ENCODE measurements at regions not wholly inside any gene's neighbourhood (a gene's known extent, or its start where the extent isn't known, plus 50 kb on each side); places are given as distances from the start of the nearest gene placed in this dataset.
"Not testable (repeated sequence)": the region's sequence is repeated elsewhere in the genome, so short reads cannot be mapped to it uniquely, and the experiment has no call there.

DNA sequence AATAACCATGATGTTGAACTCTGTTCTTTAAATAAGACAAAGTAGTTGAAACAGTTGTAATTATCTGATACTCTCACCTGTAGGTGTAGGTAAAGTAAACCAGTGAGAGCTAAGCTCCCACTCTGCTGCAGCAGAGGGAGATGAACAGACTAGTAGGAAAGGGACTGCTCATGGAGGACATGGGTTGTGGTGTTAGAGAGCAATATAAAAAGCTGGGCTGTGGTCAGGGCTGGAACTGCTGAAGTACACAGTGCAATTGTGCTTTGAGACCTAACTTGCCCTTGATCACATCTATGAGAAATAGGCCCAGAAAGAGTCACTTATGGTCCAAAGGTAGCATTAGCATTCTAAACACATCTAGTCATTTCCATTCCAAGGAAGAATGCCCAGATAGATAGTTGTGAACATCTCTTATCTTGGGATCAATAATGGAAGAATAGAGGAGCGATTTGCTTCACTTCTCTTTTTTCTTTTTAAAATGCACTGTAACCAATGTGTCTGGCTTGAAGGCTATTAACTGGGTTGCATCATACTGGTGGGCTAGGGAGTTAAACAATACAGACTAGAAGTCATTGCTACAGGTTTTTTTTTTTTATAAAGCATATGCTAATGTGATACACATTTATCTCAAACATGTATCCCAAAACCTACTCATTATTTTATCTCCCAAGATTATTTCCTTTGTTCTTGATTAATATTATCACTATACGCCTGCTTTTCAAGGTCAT is 251.3 kb upstream of the CENPE start:
- Histone ChIP-seq H3K9ac (ENCODE audit: low read depth, low read length) (no peak overlapping the region), H3K9me3 (ENCODE audit: control insufficient read depth, insufficient read depth, low read length) (no peaks in the 10 kb centered on the region), H3K36me3 (ENCODE audit: insufficient read depth, low read length) (no peaks in the 10 kb centered on the region), H3K4me1 (ENCODE audit: insufficient read depth, low read length) (no peaks in the 10 kb centered on the region)

DNA sequence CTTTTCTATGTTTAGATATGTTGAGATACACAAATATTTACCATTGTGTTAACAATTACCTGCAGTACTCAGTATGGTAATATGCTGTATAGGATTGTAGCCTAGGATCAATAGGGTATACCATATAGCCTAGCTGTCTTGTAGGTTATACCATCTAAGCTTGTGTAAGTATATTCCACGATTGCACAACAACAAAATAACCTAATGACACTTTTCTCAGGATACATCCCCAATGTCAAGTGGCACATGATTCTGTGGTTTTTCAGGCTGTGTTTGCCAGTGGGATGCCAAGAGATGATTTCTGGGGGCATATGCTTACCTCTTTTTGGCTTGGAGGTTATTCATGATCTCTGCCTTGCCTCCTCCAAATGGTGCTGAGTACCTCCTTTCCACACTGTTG is 247.2 kb upstream of the CENPE start:
- H3K9ac ChIP-seq (ENCODE audit: low read depth, low read length): no peak overlapping the region
- H3K36me3 ChIP-seq (ENCODE audit: insufficient read depth, low read length): no peaks in the 10 kb centered on the region
- no peaks in the 10 kb centered on the region for H3K4me1 ChIP-seq (ENCODE audit: insufficient read depth, low read length)
- H3K9me3 ChIP-seq (ENCODE audit: control insufficient read depth, insufficient read depth, low read length): no peaks in the 10 kb centered on the region

DNA sequence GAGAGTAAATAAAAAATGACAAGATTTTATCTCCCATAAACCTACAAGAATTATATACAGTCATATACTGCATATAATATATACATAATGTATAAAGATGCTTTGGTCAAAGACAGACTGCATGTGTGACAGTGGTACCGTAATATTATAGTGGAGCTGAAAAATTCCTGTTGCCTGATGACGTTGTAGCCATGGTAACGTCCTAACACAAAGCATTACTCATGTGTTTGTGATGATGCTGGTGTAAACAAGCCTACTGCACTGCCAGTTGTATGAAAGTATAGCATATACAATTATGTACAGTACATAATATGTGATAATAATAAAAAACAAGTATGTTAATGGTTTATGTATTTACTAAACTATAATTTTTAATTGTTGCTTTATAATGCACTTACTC is 245.2 kb upstream of the CENPE start:
- H3K36me3 ChIP-seq (ENCODE audit: insufficient read depth, low read length): no peaks in the 10 kb centered on the region
- no peaks in the 10 kb centered on the region for H3K4me1 ChIP-seq (ENCODE audit: insufficient read depth, low read length)
- no peak overlapping the region for H3K9ac ChIP-seq (ENCODE audit: low read depth, low read length)

DNA sequence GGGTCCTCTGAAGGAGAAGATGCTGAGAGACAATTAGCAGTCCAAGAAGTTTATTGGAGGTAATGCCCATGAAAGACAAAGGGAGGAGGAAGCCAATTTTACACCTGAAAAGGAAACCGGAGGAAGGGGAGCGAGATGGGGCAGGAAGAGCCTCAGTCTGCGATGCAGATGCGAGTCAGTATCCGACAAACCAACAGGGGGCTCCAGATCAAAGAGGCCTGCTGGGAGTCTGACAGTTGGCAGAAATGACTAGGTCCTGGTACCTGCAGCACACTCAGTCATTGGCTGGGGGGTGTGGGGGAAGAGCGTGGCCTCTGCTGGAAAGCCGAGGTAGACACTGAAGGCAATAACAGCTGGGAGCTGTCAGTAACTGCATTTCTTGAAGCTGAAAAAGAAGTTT is 231.1 kb upstream of the CENPE start:
- H3K36me3 ChIP-seq (ENCODE audit: insufficient read depth, low read length): no peaks in the 10 kb centered on the region
- H3K9me3 ChIP-seq (ENCODE audit: control insufficient read depth, insufficient read depth, low read length): no peaks in the 10 kb centered on the region
- no peak overlapping the region for H3K9ac ChIP-seq (ENCODE audit: low read depth, low read length)
- peaks cover 20% of the 10 kb centered on the region; the same call in 1 of the 2 replicates for H3K4me1 ChIP-seq (ENCODE audit: insufficient read depth, low read length)

More for the DNA sequence above, 245.2 kb upstream of the CENPE start:
- H3K9me3 ChIP-seq (ENCODE audit: control insufficient read depth, insufficient read depth, low read length): no peaks in the 10 kb centered on the region

DNA sequence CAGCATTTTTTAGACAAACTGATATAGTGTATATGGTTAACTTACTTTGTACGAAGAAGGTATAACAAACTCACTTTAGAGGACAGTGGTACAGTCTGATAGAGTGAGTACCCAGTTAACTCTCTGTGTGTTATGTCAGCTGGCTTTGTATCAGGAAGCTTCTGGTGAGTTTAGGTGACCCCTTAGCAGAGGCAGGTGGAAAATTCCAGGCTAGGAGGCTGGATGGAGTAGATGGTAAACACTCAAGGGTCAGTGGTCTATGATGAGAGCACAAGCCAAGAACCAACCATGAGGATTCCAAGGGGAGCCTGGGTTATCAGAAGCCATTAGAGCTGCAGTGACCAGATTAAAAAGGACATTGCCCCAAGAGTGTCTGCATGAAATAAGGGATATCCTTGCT is 227.3 kb upstream of the CENPE start:
- Histone ChIP-seq H3K4me1 (ENCODE audit: insufficient read depth, low read length) (peaks cover 23% of the 10 kb centered on the region; the same call in 1 of the 2 replicates), H3K9me3 (ENCODE audit: control insufficient read depth, insufficient read depth, low read length) (peaks cover 3% of the 10 kb centered on the region), H3K36me3 (ENCODE audit: insufficient read depth, low read length) (no peaks in the 10 kb centered on the region), H3K9ac (ENCODE audit: low read depth, low read length) (no peak overlapping the region)

DNA sequence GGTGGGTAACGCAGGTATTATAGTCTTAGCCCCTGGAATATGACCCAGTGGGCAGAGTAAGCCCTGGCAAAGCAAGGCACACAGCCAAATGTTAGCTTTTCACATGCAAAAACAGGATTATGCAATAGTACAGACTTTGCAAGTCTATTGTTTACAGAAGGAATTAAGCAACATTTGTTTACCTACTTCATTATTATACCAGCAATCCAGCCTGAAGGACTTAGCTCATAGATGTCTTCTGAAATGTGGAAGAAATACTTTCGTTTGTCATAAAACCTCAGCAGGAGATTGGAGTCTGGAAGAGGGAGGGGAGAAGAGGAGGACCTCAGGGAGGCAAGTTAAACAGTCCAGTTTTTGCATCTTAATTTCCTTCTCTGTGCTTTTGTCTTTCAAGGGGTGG is 226.7 kb upstream of the CENPE start:
- Histone ChIP-seq H3K9me3 (ENCODE audit: control insufficient read depth, insufficient read depth, low read length) (peaks cover 3% of the 10 kb centered on the region), H3K4me1 (ENCODE audit: insufficient read depth, low read length) (peaks cover 21% of the 10 kb centered on the region; the same call in 1 of the 2 replicates), H3K36me3 (ENCODE audit: insufficient read depth, low read length) (no peaks in the 10 kb centered on the region), H3K9ac (ENCODE audit: low read depth, low read length) (no peak overlapping the region)

DNA sequence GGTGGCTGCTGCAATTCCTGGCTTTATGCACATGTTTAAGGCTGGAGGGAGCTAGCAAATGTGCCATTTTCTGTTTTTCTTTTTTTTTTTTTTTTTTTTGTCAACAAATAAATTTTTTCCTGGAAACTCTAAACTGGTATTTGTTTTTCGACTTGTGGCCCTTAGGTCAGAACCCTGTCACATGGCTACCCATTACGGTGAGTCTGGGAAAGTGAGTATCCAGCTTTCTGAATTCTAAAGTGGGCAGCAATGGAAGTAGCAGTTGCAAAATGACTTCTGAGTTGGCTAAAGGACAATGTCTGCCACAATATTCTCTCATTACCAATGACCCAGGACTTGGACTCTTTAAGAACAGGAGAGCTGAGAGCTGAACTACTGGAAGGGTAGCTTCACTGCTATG is 225.1 kb upstream of the CENPE start:
- H3K4me1 ChIP-seq (ENCODE audit: insufficient read depth, low read length): peaks cover 17% of the 10 kb centered on the region; the same call in 1 of the 2 replicates
- no peaks in the 10 kb centered on the region for H3K36me3 ChIP-seq (ENCODE audit: insufficient read depth, low read length)
- no peak overlapping the region for H3K9ac ChIP-seq (ENCODE audit: low read depth, low read length)
- H3K9me3 ChIP-seq (ENCODE audit: control insufficient read depth, insufficient read depth, low read length): peaks cover 3% of the 10 kb centered on the region

DNA sequence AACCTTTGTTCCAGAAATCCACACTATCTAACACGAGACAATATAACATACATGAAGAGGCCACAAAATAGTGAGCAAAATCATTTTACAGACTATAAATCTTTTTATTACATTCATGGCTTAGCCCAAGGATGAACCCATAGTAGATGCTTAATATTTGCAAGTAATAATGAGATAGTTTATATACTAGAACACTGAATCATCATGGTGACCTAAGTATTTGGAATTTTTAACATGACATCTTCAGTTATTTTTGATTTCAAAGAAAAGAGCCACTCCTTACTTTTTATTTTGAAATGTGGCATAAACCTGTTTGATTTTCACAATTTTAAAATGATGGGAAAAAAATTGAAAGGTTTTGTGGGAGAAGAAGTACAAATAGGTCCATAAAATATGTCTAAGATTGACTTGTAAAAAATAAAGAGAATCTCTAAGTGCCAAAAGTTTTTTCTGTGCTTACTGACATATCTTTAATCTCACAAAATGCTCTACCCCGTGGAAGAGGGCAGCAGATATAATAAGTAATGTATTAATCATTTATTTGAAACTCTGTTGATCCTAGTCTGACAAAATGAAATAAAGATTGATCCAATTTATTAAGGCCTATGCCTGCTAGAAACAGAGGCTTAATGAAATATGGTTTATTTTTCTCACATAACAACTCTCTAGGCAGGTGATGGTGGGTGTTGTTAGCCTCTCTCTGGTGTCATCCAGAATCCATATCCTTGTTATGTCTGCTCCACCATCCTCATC is 224.5 kb upstream of the CENPE start:
- Histone ChIP-seq H3K36me3 (ENCODE audit: insufficient read depth, low read length) (no peaks in the 10 kb centered on the region), H3K4me1 (ENCODE audit: insufficient read depth, low read length) (peaks cover 17% of the 10 kb centered on the region; the same call in 1 of the 2 replicates), H3K9ac (ENCODE audit: low read depth, low read length) (no peak overlapping the region), H3K9me3 (ENCODE audit: control insufficient read depth, insufficient read depth, low read length) (peaks cover 3% of the 10 kb centered on the region)

DNA sequence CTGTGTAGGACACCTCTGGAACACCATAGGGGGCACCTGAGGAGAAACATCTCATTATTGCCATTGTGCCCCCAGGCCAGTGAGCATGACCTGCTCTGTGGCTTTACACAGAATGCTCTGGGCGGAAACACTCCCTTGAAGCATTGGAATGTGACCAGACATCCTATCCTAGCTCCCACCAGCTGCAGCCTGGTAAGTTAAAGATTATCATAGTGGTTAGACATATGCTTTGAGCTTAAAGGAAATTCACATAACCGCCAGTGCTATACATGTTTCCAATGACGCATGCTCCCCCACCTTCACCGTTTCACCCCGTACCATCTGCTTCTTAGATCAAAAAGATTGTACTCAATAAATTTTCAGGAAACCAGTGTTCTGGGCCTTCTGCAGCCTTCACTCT is 217.7 kb upstream of the CENPE start:
- Histone ChIP-seq H3K9ac (ENCODE audit: low read depth, low read length) (no peak overlapping the region), H3K36me3 (ENCODE audit: insufficient read depth, low read length) (no peaks in the 10 kb centered on the region), H3K9me3 (ENCODE audit: control insufficient read depth, insufficient read depth, low read length) (peaks cover 3% of the 10 kb centered on the region), H3K4me1 (ENCODE audit: insufficient read depth, low read length) (no peaks in the 10 kb centered on the region)

DNA sequence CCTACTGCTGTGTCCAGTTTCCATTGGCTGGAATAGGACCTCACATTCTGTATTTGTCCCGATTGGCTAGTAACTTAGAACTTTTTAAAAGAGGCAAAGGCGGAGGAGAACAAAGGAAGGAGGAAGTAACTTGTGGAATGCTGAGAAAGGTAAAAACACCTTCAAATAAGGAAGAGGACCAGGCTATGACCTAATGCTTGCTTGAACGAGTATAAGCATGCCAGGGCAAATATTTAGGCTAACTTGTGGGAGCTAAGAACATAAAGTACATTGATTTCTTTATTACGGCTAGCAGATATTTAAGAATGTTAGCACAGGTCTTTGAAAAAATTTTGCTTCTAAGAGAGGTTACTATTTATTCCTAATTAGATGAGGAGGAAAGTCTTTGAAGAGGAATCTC is 214.5 kb upstream of the CENPE start:
- not testable (repeated sequence) for H3K9ac ChIP-seq (ENCODE audit: low read depth, low read length); H3K36me3 ChIP-seq (ENCODE audit: insufficient read depth, low read length); H3K4me1 ChIP-seq (ENCODE audit: insufficient read depth, low read length); H3K9me3 ChIP-seq (ENCODE audit: control insufficient read depth, insufficient read depth, low read length)

DNA sequence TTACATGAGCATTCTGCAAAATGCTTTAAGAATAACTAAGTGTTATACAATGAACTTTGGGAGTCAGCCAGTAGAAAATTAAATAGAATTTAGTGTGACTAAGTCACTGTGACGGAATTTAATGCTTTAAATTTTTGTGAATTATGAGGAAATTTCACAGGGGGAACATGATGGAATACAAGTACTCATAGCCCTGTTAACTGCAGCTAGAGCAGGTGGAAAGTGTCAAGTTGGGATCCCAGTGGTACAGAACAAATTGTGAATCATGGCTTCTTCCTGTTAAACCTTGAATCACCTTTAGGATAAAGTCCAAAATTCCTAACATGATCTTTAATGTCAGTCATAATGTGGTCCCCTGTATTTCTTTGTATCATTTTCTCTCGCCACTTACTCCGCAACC is 212.2 kb upstream of the CENPE start:
- Histone ChIP-seq H3K4me1 (ENCODE audit: insufficient read depth, low read length) (no peaks in the 10 kb centered on the region), H3K36me3 (ENCODE audit: insufficient read depth, low read length) (no peaks in the 10 kb centered on the region), H3K9ac (ENCODE audit: low read depth, low read length) (no peak overlapping the region), H3K9me3 (ENCODE audit: control insufficient read depth, insufficient read depth, low read length) (no peaks in the 10 kb centered on the region)

DNA sequence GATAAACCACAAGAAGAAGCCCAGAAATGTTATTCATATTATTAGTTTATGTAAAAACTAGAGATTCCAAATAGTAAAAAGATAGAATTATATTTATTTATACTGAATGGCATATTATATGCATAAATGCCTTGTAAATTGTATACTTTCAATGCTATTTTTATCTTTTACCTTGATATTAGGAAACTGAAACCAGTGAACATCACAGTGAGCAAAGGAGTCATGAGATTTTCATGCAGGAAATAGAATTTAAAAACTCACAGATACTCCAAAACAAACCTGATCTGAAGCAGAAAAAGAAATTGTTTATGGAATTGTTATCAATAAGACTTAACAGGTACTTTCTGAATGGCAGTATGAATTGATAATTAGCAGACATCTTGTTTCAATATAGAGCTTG is 207.3 kb upstream of the CENPE start:
- Histone ChIP-seq H3K36me3 (ENCODE audit: insufficient read depth, low read length) (no peaks in the 10 kb centered on the region), H3K9ac (ENCODE audit: low read depth, low read length) (no peak overlapping the region), H3K9me3 (ENCODE audit: control insufficient read depth, insufficient read depth, low read length) (no peaks in the 10 kb centered on the region), H3K4me1 (ENCODE audit: insufficient read depth, low read length) (no peaks in the 10 kb centered on the region)

DNA sequence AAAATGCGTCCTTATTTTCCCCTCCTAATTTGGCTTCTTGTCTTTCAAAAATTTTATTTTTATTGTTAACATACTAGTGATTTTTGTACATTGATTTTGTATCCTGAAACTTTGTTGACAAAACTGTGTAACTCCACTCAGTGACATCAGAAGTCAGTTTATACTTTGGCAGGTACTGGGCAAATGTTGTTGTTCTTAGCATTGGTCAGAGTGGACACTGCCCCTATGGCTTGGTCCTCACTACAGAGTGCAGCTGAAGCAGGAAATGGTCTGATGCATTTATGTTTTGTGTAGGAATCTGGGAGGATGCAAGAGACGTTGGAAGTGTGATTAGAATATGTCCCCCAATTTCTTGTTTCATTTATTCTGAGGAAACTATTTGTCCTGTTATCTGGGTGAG is 205.5 kb upstream of the CENPE start:
- Histone ChIP-seq H3K9ac (ENCODE audit: low read depth, low read length) (no peak overlapping the region), H3K36me3 (ENCODE audit: insufficient read depth, low read length) (no peaks in the 10 kb centered on the region), H3K4me1 (ENCODE audit: insufficient read depth, low read length) (no peaks in the 10 kb centered on the region), H3K9me3 (ENCODE audit: control insufficient read depth, insufficient read depth, low read length) (no peaks in the 10 kb centered on the region)

DNA sequence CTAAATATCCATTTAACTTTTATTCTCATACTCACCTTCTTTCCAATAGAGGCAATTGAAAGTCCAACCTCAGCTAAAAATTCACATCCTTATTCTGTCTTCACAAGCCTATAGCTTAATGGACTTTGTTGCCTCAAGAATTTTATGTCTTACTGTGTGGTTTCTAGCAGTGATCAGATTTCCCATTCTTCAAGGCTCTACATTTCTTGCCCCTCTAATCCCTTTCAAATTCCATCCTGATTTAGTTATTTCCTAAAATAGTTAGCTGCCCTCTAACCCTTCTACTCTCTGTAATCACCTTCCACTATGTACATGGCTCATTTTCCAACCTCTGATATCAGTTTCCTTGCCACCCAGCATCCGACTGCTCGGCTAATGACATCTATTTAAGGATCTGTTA is 204.1 kb upstream of the CENPE start:
- H3K9ac ChIP-seq (ENCODE audit: low read depth, low read length): no peak overlapping the region
- no peaks in the 10 kb centered on the region for H3K9me3 ChIP-seq (ENCODE audit: control insufficient read depth, insufficient read depth, low read length)
- H3K36me3 ChIP-seq (ENCODE audit: insufficient read depth, low read length): no peaks in the 10 kb centered on the region
- H3K4me1 ChIP-seq (ENCODE audit: insufficient read depth, low read length): no peaks in the 10 kb centered on the region

DNA sequence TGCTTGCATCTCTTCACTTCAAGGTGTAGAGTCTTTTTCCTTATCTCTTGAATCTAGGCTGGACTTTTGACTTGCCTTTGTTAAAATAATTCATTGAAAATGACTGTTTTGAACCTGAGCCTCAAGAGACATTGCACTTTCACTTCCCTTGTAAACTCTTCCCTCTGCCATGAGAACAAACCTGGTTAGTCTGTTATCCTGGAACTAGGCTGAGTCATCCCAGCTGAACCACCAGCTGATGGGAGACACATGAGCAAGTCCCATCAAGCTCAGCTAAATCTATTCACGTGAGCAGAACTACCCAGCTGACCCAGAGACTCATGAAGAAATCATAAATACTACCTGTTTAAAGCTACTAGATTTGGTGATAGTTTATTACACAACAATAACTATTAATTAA is 202.3 kb upstream of the CENPE start:
- Histone ChIP-seq H3K9me3 (ENCODE audit: control insufficient read depth, insufficient read depth, low read length) (no peaks in the 10 kb centered on the region), H3K36me3 (ENCODE audit: insufficient read depth, low read length) (no peaks in the 10 kb centered on the region), H3K4me1 (ENCODE audit: insufficient read depth, low read length) (no peaks in the 10 kb centered on the region), H3K9ac (ENCODE audit: low read depth, low read length) (no peak overlapping the region)
